PC-9 (cell line): ENCODE measurements at regions not wholly inside any gene's neighbourhood (a gene's known extent, or its start where the extent isn't known, plus 50 kb on each side); places are given as distances from the start of the nearest gene placed in this dataset.

ENCODE experiments used
- BruUV-seq: library from RNA; stranded (reverse); fragments of 400-500 nt; replicated peaks from 2 replicates; lab custom pipeline; 2021; lab: Mats Ljungman, UMichigan
- CTCF ChIA-PET: fragments of 300-600 bp; sonication (Branson Sonifier 250); formaldehyde crosslinking; loops from one replicate; lab custom pipeline; 2022; ENCODE audit warnings: antibody characterized with exemption; lab: Charles Lee
- POLR2A ChIA-PET: fragments of 300-600 bp; sonication (Branson Sonifier 250); formaldehyde crosslinking; loops from one replicate; lab custom pipeline; 2022; ENCODE audit warnings: antibody characterized with exemption; ENCODE audit not compliant: unreplicated experiment; lab: Charles Lee
- DNase-seq, 2 experiments: peaks; one replicate each; pipeline versions ENCODE4 v3.0.0 to v3.0.0-alpha.2; 2015 to 2022; ENCODE audit warnings: mixed read lengths in 1 of 2
- H2AFZ ChIP-seq: fragments of 200-600 bp; sonication (generic); 2 replicates; pipeline ENCODE4 v1.8.1; 2017; ENCODE audit warnings: antibody characterized with exemption
- H3F3A ChIP-seq: fragments of 200-600 bp; sonication (generic); 2 replicates; pipeline ENCODE4 v1.8.1; 2017; ENCODE audit warnings: antibody characterized with exemption, mild to moderate bottlenecking, low read depth; ENCODE audit not compliant: insufficient read depth
- H3K27ac ChIP-seq: fragments of 200-600 bp; sonication (generic); 2 replicates; pipeline ENCODE4 v1.6.1; 2016; ENCODE audit warnings: mixed run types
- H3K27me3 ChIP-seq: fragments of 200-600 bp; sonication (generic); 2 replicates; pipeline ENCODE4 v1.6.1; 2016; ENCODE audit warnings: low read depth, mixed run types; ENCODE audit not compliant: insufficient read depth
- H3K36me3 ChIP-seq: fragments of 200-600 bp; sonication (generic); 2 replicates; pipeline ENCODE4 v1.6.1; 2016; ENCODE audit warnings: low read depth, mixed run types
- H3K4me1 ChIP-seq: fragments of 200-600 bp; sonication (generic); replicated peaks from 2 replicates; pipeline ENCODE4 v1.6.1; 2016; ENCODE audit warnings: mixed run types; ENCODE audit not compliant: insufficient read depth
- H3K4me2 ChIP-seq: fragments of 200-600 bp; sonication (generic); 2 replicates; pipeline ENCODE4 v1.6.1; 2017; ENCODE audit warnings: mixed run types
- H3K4me3 ChIP-seq: fragments of 200-600 bp; sonication (generic); 2 replicates; pipeline ENCODE4 v1.6.1; 2016; ENCODE audit warnings: mixed run types
- H3K79me2 ChIP-seq: fragments of 200-600 bp; sonication (generic); 2 replicates; pipeline ENCODE4 v1.6.1; 2017; ENCODE audit warnings: low read depth, mixed run types
- H3K9me2 ChIP-seq: fragments of 200-600 bp; sonication (generic); 2 replicates; pipeline ENCODE4 v1.8.1; 2017; ENCODE audit warnings: mild to moderate bottlenecking; ENCODE audit not compliant: insufficient read depth
- H3K9me3 ChIP-seq: fragments of 200-600 bp; sonication (generic); 2 replicates; pipeline ENCODE4 v1.8.1; 2016; ENCODE audit warnings: low read depth; ENCODE audit not compliant: insufficient read depth
- H4K20me1 ChIP-seq: fragments of 200-600 bp; sonication (generic); 2 replicates; pipeline ENCODE4 v1.8.1; 2017; ENCODE audit not compliant: insufficient read depth
- CTCF ChIP-seq: fragments of 200-600 bp; sonication (generic); conservative IDR thresholded peaks from 2 replicates; pipeline ENCODE4 v1.6.1; 2017; ENCODE audit warnings: mixed run types, antibody characterized with exemption, mild to moderate bottlenecking, moderate library complexity
- EZH2 ChIP-seq: fragments of 200-600 bp; sonication (generic); IDR thresholded peaks from 2 replicates; pipeline ENCODE4 v1.8.0; 2017; ENCODE audit warnings: antibody characterized with exemption, low read depth
- intact Hi-C: fragments of 100-400 bp; cut with micrococcal nuclease; formaldehyde crosslinking; loops from one replicate; pipeline ENCODE4 v1.10.0; 2022; ENCODE audit not compliant: unreplicated experiment

- Histone ChIP-seq H3K36me3 (no peaks in the 10 kb centered on the region), H2AFZ (no peak overlapping the region), H3K27me3 (no peaks in the 10 kb centered on the region), H3K27ac (no peak overlapping the region), H3F3A (no peaks in the 10 kb centered on the region), H3K4me1 (no peaks in the 10 kb centered on the region), H3K9me3 (no peaks in the 10 kb centered on the region), H3K4me2 (no peak overlapping the region), H3K4me3 (no peak overlapping the region), H3K9me2 (no peaks in the 10 kb centered on the region), H3K79me2 (no peaks in the 10 kb centered on the region), H4K20me1 (no peaks in the 10 kb centered on the region)
- BruUV-seq, result no TSS peak
- ChIA-PET CTCF (no interaction called here), POLR2A (no interaction called here)
- TF ChIP-seq CTCF (no peak), EZH2 (no peak)
- intact Hi-C loops, result no loop called here
- no peak for DNase-seq
These were observed 427.9 kb upstream of the NR2F2 start for GRCh38 chr15:95902606-95903005.

- Histone ChIP-seq H3K79me2 (no peaks in the 10 kb centered on the region), H3F3A (no peaks in the 10 kb centered on the region), H2AFZ (no peak overlapping the region), H3K4me2 (no peak overlapping the region), H3K4me3 (no peak overlapping the region), H3K4me1 (no peaks in the 10 kb centered on the region), H3K27me3 (no peaks in the 10 kb centered on the region), H3K9me3 (no peaks in the 10 kb centered on the region), H3K9me2 (no peaks in the 10 kb centered on the region), H3K36me3 (no peaks in the 10 kb centered on the region), H3K27ac (no peak overlapping the region), H4K20me1 (no peaks in the 10 kb centered on the region)
- no TSS peak for BruUV-seq
- ChIA-PET POLR2A (no interaction called here), CTCF (no interaction called here)
- DNase-seq, result no peak
- intact Hi-C loops, result no loop called here
- TF ChIP-seq CTCF (no peak), EZH2 (no peak)
These were observed 427.1 kb upstream of the NR2F2 start for GRCh38 chr15:95903352-95903751.

- H3K36me3 ChIP-seq, result no peaks in the 10 kb centered on the region
- no peak overlapping the region for H3K4me2 ChIP-seq
- no peaks in the 10 kb centered on the region for H3K79me2 ChIP-seq
- no peak overlapping the region for H3K4me3 ChIP-seq
- H3K27me3 ChIP-seq, result no peaks in the 10 kb centered on the region
- no peak overlapping the region for H2AFZ ChIP-seq
- TF ChIP-seq CTCF (no peak), EZH2 (no peak)
- no peaks in the 10 kb centered on the region for H3K9me3 ChIP-seq
- H3K27ac ChIP-seq, result no peak overlapping the region
- H3F3A ChIP-seq, result no peaks in the 10 kb centered on the region
- POLR2A ChIA-PET, result no interaction called here
- no peaks in the 10 kb centered on the region for H3K9me2 ChIP-seq
- BruUV-seq, result no TSS peak
- no peaks in the 10 kb centered on the region for H3K4me1 ChIP-seq
- H4K20me1 ChIP-seq, result no peaks in the 10 kb centered on the region
- intact Hi-C loops, result no loop called here
- CTCF ChIA-PET, result interaction anchor here (0.6 kb wide), 1 partner anchor 522 kb away, joined by 7 read pairs; no protein-coding TSS in a partner anchor
- DNase-seq, result no peak
These were observed 419.8 kb upstream of the NR2F2 start for GRCh38 chr15:95910643-95911212.
